ENCODE measurements at regions not wholly inside any gene's neighbourhood (a gene's known extent, or its start where the extent isn't known, plus 50 kb on each side); places are given as distances from the start of the nearest gene placed in this dataset.

- DNase-seq (no peak), ATAC-seq (no peak)
- CTCF ChIA-PET, result no interaction called here
Observed at GRCh38 chr4:138298866-138299265, 56.7 kb upstream of the SLC7A11 start.

DNA sequence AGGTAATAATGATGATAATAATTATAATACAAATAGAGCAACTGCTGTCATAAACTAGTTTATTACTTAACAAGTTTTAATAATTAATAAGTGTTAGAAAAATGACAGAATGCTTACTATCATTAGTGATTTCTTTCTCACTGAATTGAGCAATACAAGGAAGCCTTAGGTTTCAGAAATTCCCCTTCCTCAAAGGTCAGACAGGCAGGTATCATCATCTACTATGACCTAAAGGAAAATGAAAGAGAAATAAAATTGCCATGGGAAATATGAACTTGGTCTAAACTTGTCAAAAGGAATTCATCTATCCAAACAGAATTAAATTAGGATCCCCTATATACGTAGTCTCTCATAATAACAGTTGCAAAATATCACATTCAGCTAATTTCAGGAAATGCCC is 56.3 kb upstream of the SLC7A11 start:
- CTCF ChIA-PET, result no interaction called here
- H3K4me1 Mint-ChIP-seq (ENCODE audit: low read depth), result no peaks in the 10 kb centered on the region

More at GRCh38 chr4:138298866-138299265, 56.7 kb upstream of the SLC7A11 start:
- intact Hi-C loops (cut with micrococcal nuclease), result no loop called here
- H3K27ac Mint-ChIP-seq, result no peak overlapping the region
- H3K9me3 Mint-ChIP-seq, result no peaks in the 10 kb centered on the region
- no peak overlapping the region for H3K4me3 Mint-ChIP-seq
- H3K4me1 Mint-ChIP-seq (ENCODE audit: low read depth), result no peaks in the 10 kb centered on the region
- H3K27me3 Mint-ChIP-seq, result no peaks in the 10 kb centered on the region
- POLR2A ChIA-PET, result no interaction called here
- no peaks in the 10 kb centered on the region for H3K36me3 Mint-ChIP-seq (ENCODE audit: low read depth)
- TF ChIP-seq CTCF (IDR thresholded peaks at IDR 0.05), result no peak

DNA sequence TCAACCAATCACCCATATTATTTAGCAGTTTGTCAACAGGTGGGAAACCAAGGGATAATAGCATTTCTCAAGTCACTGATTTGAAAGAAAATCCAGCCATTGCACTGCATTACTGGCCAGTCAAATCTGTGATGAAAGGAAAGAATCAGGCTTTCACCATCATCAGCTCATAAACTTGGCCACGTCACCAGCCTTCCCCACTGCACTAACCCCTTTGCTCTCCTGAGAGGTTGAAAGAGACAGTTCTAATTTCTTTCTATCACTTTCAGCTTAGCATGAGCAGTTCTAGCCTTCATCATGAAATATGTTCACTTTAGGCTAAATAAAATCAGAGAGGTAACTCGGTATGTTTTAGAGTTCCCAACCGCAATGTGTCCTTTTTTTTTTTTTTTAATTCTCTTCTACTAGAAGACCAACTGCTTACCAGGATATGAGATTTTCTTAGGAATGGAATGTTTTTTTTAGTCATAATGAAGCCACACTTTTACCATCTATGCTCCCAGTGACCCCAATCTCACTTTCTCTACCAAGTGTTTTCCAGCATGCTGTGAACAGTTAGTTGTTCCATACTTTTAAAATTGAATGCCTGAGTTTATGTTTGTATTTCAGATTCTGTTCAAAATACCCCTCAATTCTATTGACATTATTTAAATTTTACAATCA is 55.7 kb upstream of the SLC7A11 start:
- no peak for DNase-seq
- ATAC-seq, result no peak
- Mint-ChIP-seq H3K4me3 (no peak overlapping the region), H3K9me3 (no peaks in the 10 kb centered on the region), H3K36me3 (ENCODE audit: low read depth) (no peaks in the 10 kb centered on the region), H3K27ac (no peak overlapping the region), H3K27me3 (no peaks in the 10 kb centered on the region), H3K4me1 (ENCODE audit: low read depth) (no peaks in the 10 kb centered on the region)
- CTCF ChIA-PET, result no interaction called here
- intact Hi-C loops (cut with micrococcal nuclease), result no loop called here
- POLR2A ChIA-PET, result no interaction called here
- TF ChIP-seq CTCF (IDR thresholded peaks at IDR 0.05), result no peak

More for the DNA sequence above, 56.3 kb upstream of the SLC7A11 start:
- intact Hi-C loops (cut with micrococcal nuclease), result no loop called here
- no peak for TF ChIP-seq CTCF (IDR thresholded peaks at IDR 0.05)
- no peaks in the 10 kb centered on the region for H3K9me3 Mint-ChIP-seq
- no peak for ATAC-seq
- no peaks in the 10 kb centered on the region for H3K36me3 Mint-ChIP-seq (ENCODE audit: low read depth)
- H3K27me3 Mint-ChIP-seq, result no peaks in the 10 kb centered on the region
- no peak overlapping the region for H3K27ac Mint-ChIP-seq
- no peak for DNase-seq
- no peak overlapping the region for H3K4me3 Mint-ChIP-seq
- POLR2A ChIA-PET, result no interaction called here

DNA sequence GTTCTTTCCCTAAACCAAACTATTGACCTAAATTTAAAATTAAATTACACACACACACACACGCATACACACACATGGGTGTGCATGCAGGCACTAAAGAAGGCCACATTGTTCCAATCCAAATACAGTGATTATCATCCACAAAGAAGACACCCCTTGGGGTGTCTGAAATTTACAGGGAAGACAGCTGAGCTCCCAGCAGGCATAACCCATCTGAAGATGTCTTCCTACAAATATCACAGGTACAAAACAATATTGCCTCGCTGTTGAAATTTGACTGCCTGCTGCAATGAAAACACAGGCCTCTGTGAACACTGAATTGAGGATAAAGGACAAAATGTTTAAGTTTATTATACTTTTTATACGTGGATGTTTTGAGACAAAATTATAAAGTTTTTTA is 50.2 kb upstream of the SLC7A11 start:
- POLR2A ChIA-PET, result no interaction called here
- no peak for TF ChIP-seq CTCF (IDR thresholded peaks at IDR 0.05)
- no peaks in the 10 kb centered on the region for H3K9me3 Mint-ChIP-seq
- H3K36me3 Mint-ChIP-seq (ENCODE audit: low read depth), result no peaks in the 10 kb centered on the region
- intact Hi-C loops (cut with micrococcal nuclease), result no loop called here
- no peaks in the 10 kb centered on the region for H3K27me3 Mint-ChIP-seq
- H3K27ac Mint-ChIP-seq, result no peak overlapping the region
- ATAC-seq (no peak), DNase-seq (no peak)
- no peaks in the 10 kb centered on the region for H3K4me1 Mint-ChIP-seq (ENCODE audit: low read depth)
- CTCF ChIA-PET, result no interaction called here
- H3K4me3 Mint-ChIP-seq, result no peak overlapping the region
